ENCODE measurements at regions not wholly inside any gene's neighbourhood (a gene's known extent, or its start where the extent isn't known, plus 50 kb on each side); places are given as distances from the start of the nearest gene placed in this dataset.
"Not testable (repeated sequence)": the region's sequence is repeated elsewhere in the genome, so short reads cannot be mapped to it uniquely, and the experiment has no call there.

DNA sequence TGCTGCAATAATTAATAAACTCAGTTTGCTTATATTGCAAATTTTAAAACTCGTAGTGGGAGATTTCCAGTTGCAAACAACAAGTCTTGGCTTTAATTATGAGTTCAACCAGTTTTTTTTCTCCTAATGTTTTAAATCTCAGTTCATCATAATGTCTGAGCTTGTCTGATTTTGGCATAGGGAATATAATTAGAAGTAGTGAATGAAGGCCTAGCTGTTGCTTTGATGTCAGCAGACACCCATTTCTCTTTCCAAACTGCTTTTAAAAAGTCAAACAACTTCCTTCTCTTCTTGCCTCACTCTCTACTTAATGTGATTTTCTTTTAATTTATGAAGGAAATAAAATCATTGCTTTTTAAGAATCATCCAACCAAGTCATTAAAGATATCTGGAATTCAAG, 1462.1 kb downstream of the DPP10 start:
- no peaks in the 10 kb centered on the region for H3K4me1 ChIP-seq (replicated peaks in 1 of 2)
- no peak for ATAC-seq (replicated peaks in 6 of 8)
- H3K4me3 ChIP-seq: no peak overlapping the region
- H3K27ac ChIP-seq: no peak overlapping the region
- 0 to 100% (median 60%) methylated on average over 1 of the region's 1 CpG; no CpG with 5 or more reads in 1 of the 10 experiments for WGBS, 10 experiments
- in situ Hi-C loops (cut with MboI; ENCODE audit: low pct_unique_long_range_greater_than_20kb in 2 of 9, low sequenced_read_pairs in 9 of 9, unreplicated experiment in 9 of 9): no loop called here

- no peak overlapping the region for H3K4me3 ChIP-seq
- WGBS, 10 experiments: 4 to 100% (median 92%) methylated on average over 1 to 2 of the region's 2 CpGs; no CpG with 5 or more reads in 2 of the 10 experiments
- H3K27ac ChIP-seq: no peak overlapping the region
- H3K4me1 ChIP-seq (replicated peaks in 1 of 2): no peaks in the 10 kb centered on the region
- in situ Hi-C loops (cut with MboI; ENCODE audit: low pct_unique_long_range_greater_than_20kb in 2 of 9, low sequenced_read_pairs in 9 of 9, unreplicated experiment in 9 of 9): no loop called here
- no peak for ATAC-seq (replicated peaks in 6 of 8)
Observed at GRCh38 chr2:115908731-115909130, 1466.3 kb downstream of the DPP10 start.

- Histone ChIP-seq H3K4me1 (replicated peaks in 1 of 2) (no peaks in the 10 kb centered on the region), H3K27ac (no peak overlapping the region), H3K4me3 (no peak overlapping the region)
- no peak for ATAC-seq (replicated peaks in 6 of 8)
- WGBS, 10 experiments: 11 to 90% (median 65%) methylated on average over 1 to 6 of the region's 6 CpGs; no CpG with 5 or more reads in 2 of the 10 experiments
- in situ Hi-C loops (cut with MboI; ENCODE audit: low pct_unique_long_range_greater_than_20kb in 2 of 9, low sequenced_read_pairs in 9 of 9, unreplicated experiment in 9 of 9): no loop called here
Observed at GRCh38 chr2:115910270-115910669, 1467.8 kb downstream of the DPP10 start.

DNA sequence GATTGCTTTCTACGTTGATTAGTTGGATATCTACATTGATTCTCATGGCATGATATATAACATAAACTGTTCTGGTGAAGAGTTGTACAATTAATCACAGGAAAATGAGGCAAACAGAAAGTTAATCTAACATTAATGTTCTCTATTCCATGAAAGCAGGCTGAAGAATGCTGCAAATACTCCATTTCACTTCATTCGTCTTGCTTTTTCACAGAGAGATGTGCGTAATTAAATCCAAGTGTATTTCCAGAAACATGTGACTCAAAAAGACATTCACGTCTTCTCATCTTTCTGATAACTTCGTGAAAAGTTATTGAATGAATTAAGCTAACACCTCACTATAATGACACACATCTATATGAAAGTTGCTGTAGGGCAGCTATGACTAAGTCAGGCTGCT, 1471.5 kb downstream of the DPP10 start:
- no peak overlapping the region for H3K27ac ChIP-seq
- no peak for ATAC-seq (replicated peaks in 6 of 8)
- no peak overlapping the region for H3K4me3 ChIP-seq
- in situ Hi-C loops (cut with MboI; ENCODE audit: low pct_unique_long_range_greater_than_20kb in 2 of 9, low sequenced_read_pairs in 9 of 9, unreplicated experiment in 9 of 9): no loop called here
- no peaks in the 10 kb centered on the region for H3K4me1 ChIP-seq (replicated peaks in 1 of 2)
- 0 to 92% (median 55%) methylated on average over 1 to 5 of the region's 5 CpGs; no CpG with 5 or more reads in 1 of the 10 experiments for WGBS, 10 experiments

- Histone ChIP-seq H3K4me1 (replicated peaks in 1 of 2) (peaks cover 4 to 8% of the 10 kb centered on the region in 2 donors), H3K4me3 (no peak overlapping the region), H3K27ac (no peak overlapping the region)
- WGBS, 10 experiments: 0 to 66% (median 53%) methylated on average over 1 to 2 of the region's 2 CpGs; no CpG with 5 or more reads in 2 of the 10 experiments
- no peak for ATAC-seq (replicated peaks in 6 of 8)
- in situ Hi-C loops (cut with MboI; ENCODE audit: low pct_unique_long_range_greater_than_20kb in 2 of 9, low sequenced_read_pairs in 9 of 9, unreplicated experiment in 9 of 9): no loop called here
Observed at GRCh38 chr2:115921541-115921940, 1479.1 kb downstream of the DPP10 start.

DNA sequence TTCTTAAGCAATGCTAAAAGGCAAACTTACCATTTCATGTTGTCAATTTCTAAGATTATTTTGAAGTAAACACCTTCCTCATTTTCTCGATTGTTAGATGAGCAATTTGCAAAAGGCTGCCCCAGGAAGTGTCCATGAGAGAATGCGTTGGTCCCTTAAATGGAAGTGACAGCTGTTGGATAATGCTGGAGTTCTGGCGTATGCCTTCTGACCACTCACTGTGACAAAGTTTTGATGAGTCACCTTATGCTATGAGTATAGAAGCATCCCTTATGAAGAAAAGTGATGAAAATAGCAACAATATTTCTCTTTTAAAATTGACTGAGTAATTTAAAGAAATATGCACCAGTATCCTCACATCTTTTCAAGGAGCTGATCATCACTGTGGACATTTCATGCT, 1497.5 kb downstream of the DPP10 start:
- Histone ChIP-seq H3K4me3 (no peak overlapping the region), H3K4me1 (replicated peaks in 1 of 2) (peaks cover 0 to 5% of the 10 kb centered on the region in 2 donors), H3K27ac (no peak overlapping the region)
- in situ Hi-C loops (cut with MboI; ENCODE audit: low pct_unique_long_range_greater_than_20kb in 2 of 9, low sequenced_read_pairs in 9 of 9, unreplicated experiment in 9 of 9): no loop called here
- ATAC-seq (replicated peaks in 6 of 8): no peak
- 4 to 100% (median 75%) methylated on average over 1 to 3 of the region's 3 CpGs; no CpG with 5 or more reads in 2 of the 10 experiments for WGBS, 10 experiments

- Histone ChIP-seq H3K4me1 (replicated peaks in 1 of 2) (peaks cover 0 to 5% of the 10 kb centered on the region in 2 donors), H3K27ac (no peak overlapping the region), H3K4me3 (no peak overlapping the region)
- in situ Hi-C loops (cut with MboI; ENCODE audit: low pct_unique_long_range_greater_than_20kb in 2 of 9, low sequenced_read_pairs in 9 of 9, unreplicated experiment in 9 of 9): no loop called here
- 0 to 78% (median 48%) methylated on average over 1 to 4 of the region's 5 CpGs; no CpG with 5 or more reads in 2 of the 10 experiments for WGBS, 10 experiments
- ATAC-seq (replicated peaks in 6 of 8): peak in 2 of 8 experiments; percentile 32 to 68
Observed at GRCh38 chr2:115942800-115943199, 1500.4 kb downstream of the DPP10 start.

DNA sequence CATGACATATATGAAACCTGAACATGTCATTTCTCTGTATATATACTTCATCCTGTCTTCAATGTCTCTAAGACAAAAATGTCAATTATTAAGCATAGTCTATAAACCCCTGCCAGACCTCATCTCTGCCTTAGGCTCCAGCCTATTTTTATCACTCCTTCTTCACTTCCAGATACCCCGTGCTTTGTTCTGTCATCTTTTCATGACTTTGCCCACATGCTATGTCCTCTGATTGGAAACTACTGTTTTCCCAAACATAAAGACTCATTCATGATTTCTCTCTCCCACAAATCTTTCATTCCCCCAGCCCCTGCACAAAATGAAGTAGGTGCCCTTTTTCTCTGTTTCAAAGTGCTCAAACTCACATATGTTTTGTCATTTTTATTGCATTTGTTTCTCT, 1503.9 kb downstream of the DPP10 start:
- no peak overlapping the region for H3K27ac ChIP-seq
- no peak overlapping the region for H3K4me3 ChIP-seq
- H3K4me1 ChIP-seq (replicated peaks in 1 of 2): peaks cover 0 to 5% of the 10 kb centered on the region in 2 donors
- ATAC-seq (replicated peaks in 6 of 8): no peak
- WGBS, 10 experiments: 0 to 100% (median 76%) methylated on average over 1 of the region's 1 CpG
- in situ Hi-C loops (cut with MboI; ENCODE audit: low pct_unique_long_range_greater_than_20kb in 2 of 9, low sequenced_read_pairs in 9 of 9, unreplicated experiment in 9 of 9): no loop called here

DNA sequence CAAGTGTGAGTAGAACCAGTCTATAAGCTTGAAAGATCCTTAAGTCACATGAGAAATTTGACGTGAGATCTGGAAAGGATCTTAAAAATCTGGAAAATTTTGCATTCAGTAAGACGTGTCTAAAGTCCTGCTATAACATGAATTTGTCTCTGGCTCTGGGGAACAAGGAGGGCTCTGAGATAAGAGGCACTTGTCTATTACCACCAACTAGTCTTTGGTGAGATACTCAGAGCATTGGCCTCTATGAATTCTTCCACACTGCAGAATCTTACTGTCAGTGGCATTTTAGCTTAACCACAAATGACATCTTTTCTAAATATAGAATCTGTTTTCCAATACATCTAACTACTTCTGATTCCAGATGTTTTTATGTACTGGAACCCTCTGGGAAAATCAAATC, 1504.5 kb downstream of the DPP10 start:
- in situ Hi-C loops (cut with MboI; ENCODE audit: low pct_unique_long_range_greater_than_20kb in 2 of 9, low sequenced_read_pairs in 9 of 9, unreplicated experiment in 9 of 9): no loop called here
- ATAC-seq (replicated peaks in 6 of 8): no peak
- 0 to 100% (median 60%) methylated on average over 1 to 2 of the region's 2 CpGs; no CpG with 5 or more reads in 2 of the 10 experiments for WGBS, 10 experiments
- H3K27ac ChIP-seq: no peak overlapping the region
- H3K4me3 ChIP-seq: no peak overlapping the region
- H3K4me1 ChIP-seq (replicated peaks in 1 of 2): peaks cover 0 to 5% of the 10 kb centered on the region in 2 donors

DNA sequence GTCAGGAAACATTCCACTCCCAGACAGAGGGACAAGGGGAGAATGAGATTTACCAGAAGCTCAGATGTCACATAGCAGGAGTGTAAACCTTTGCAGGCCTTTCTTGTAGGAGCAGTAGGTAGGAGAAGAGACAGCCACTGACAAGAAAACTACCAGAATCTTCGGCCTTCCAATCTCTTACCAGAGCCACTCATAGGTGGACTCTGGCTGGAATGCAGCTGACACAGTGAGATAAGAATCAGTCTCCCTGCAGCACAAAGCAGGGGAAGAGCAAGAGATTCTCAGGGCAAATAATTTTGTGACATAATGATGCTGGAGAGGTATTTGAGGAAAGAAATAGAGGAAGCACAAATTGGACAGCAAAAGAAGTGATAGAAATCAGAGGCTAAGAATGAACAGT, 1534.5 kb downstream of the DPP10 start:
- H3K27ac ChIP-seq: no peak overlapping the region
- no peaks in the 10 kb centered on the region for H3K4me1 ChIP-seq (replicated peaks in 1 of 2)
- H3K4me3 ChIP-seq: no peak overlapping the region
- ATAC-seq (replicated peaks in 6 of 8): no peak
- in situ Hi-C loops (cut with MboI; ENCODE audit: low pct_unique_long_range_greater_than_20kb in 2 of 9, low sequenced_read_pairs in 9 of 9, unreplicated experiment in 9 of 9): no loop called here
- WGBS, 10 experiments: 0 to 100% (median 29%) methylated on average over 1 of the region's 1 CpG; no CpG with 5 or more reads in 3 of the 10 experiments

DNA sequence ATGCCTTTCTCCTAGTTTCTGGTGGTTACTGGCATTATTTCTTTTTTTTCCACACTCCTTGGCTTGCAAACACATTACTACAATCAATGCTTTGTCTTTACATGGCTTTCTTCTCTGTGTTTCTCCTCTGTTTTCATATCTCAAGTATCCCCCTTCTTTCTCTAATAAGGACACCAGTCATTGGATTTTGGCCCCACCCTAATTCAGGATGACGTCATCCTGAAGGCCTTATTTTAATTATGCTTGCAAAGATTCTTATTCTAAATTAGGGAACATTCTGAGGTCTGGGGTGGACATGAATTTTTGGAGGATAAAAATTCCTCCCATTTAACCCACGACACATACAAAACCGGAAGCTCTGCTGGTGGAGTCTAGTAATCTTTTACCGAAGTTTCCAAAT, 1556.6 kb downstream of the DPP10 start:
- in situ Hi-C loops (cut with MboI; ENCODE audit: low pct_unique_long_range_greater_than_20kb in 2 of 9, low sequenced_read_pairs in 9 of 9, unreplicated experiment in 9 of 9): no loop called here
- Histone ChIP-seq H3K27ac (no peak overlapping the region), H3K4me1 (replicated peaks in 1 of 2) (no peaks in the 10 kb centered on the region), H3K4me3 (no peak overlapping the region)
- no peak for ATAC-seq (replicated peaks in 6 of 8)
- WGBS, 10 experiments: 33 to 100% (median 84%) methylated on average over 1 to 4 of the region's 4 CpGs; no CpG with 5 or more reads in 2 of the 10 experiments

- Histone ChIP-seq H3K27ac (no peak overlapping the region), H3K4me1 (replicated peaks in 1 of 2) (peaks cover 0 to 8% of the 10 kb centered on the region in 2 donors), H3K4me3 (no peak overlapping the region)
- 0 to 100% (median 70%) methylated on average over 1 to 2 of the region's 2 CpGs; no CpG with 5 or more reads in 1 of the 10 experiments for WGBS, 10 experiments
- in situ Hi-C loops (cut with MboI; ENCODE audit: low pct_unique_long_range_greater_than_20kb in 2 of 9, low sequenced_read_pairs in 9 of 9, unreplicated experiment in 9 of 9): no loop called here
- ATAC-seq (replicated peaks in 6 of 8): no peak
Observed at GRCh38 chr2:116023026-116023425, 1580.6 kb downstream of the DPP10 start.

GRCh38 chr2:116038758-116039157, 1596.3 kb downstream of the DPP10 start:
- H3K27ac ChIP-seq; H3K4me1 ChIP-seq (replicated peaks in 1 of 2); H3K4me3 ChIP-seq; in situ Hi-C loops (cut with MboI; ENCODE audit: low pct_unique_long_range_greater_than_20kb in 2 of 9, low sequenced_read_pairs in 9 of 9, unreplicated experiment in 9 of 9); ATAC-seq (replicated peaks in 6 of 8): not testable (repeated sequence)
- WGBS, 10 experiments: 0 to 100% (median 17%) methylated on average over 1 of the region's 1 CpG; no CpG with 5 or more reads in 5 of the 10 experiments

DNA sequence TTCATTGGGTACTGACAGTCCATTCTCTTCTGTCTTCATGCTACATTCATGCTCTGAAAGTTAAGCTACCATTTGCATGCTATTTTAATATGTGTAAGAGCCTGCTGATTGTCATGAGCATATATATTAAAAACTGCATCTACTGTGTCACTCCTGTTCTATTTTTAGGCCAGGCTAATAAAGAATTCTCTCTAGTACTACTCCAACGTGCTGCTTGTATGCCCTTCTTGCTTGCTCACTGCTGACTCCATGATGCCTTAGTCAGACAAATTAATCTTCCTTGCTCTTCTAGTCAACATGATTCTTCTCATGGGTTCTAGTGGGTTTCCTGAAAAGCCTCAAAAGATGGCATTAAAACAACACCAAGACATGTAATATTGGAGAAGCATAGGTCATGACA, 1600.1 kb downstream of the DPP10 start:
- ATAC-seq (replicated peaks in 6 of 8): peak in 4 of 8 experiments; percentile 32 to 57 (median 53)
- no peaks in the 10 kb centered on the region for H3K4me1 ChIP-seq (replicated peaks in 1 of 2)
- WGBS, 10 experiments: 0 to 80% (median 10%) methylated on average over 1 of the region's 1 CpG; no CpG with 5 or more reads in 5 of the 10 experiments
- H3K27ac ChIP-seq: no peak overlapping the region
- in situ Hi-C loops (cut with MboI; ENCODE audit: low pct_unique_long_range_greater_than_20kb in 2 of 9, low sequenced_read_pairs in 9 of 9, unreplicated experiment in 9 of 9): no loop called here
- H3K4me3 ChIP-seq: no peak overlapping the region

Measured in motor neuron (in vitro differentiated cells).